ENCODE measurements at regions not wholly inside any gene's neighbourhood (a gene's known extent, or its start where the extent isn't known, plus 50 kb on each side); places are given as distances from the start of the nearest gene placed in this dataset.
"Not testable (repeated sequence)": the region's sequence is repeated elsewhere in the genome, so short reads cannot be mapped to it uniquely, and the experiment has no call there.

DNA sequence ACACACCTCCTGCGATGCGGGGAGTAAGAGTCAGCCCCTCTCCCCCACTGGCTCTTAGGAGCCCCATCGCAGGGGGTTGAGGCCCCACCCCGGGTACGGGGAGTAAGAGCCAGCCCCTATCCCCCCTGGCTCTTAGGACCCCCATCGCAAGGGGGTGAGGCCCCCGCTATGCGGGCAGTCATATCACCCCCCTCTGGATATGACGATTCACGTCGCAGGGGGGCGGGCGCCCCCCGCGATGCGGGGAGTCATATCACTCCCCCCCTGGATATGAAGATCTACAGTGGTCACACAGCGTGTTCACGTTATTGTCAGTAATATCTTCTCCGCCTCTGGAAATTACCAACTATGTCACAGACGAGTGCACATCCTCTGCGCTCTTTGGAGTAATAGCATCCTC lies 61.1 kb downstream of the DEFB131A start:
- DNase-seq: not testable (repeated sequence)

DNA sequence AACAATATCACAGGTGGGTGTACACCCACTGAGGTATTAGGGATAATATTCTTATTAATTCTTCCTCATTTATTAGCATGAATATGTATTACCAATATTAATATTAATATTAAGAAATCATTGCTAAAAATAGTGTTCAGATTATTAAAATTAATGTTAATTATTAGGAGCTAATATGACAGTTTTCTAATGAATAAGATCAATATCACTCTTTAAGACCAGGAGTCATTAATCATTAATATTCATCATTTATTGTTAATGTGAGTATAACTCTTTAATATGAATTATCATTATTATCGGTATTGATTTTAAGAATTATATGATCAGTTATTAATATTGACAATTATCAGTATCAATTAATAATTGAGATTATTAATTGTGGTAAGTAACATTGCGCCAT lies 62.5 kb downstream of the DEFB131A start:
- DNase-seq: not testable (repeated sequence)

DNA sequence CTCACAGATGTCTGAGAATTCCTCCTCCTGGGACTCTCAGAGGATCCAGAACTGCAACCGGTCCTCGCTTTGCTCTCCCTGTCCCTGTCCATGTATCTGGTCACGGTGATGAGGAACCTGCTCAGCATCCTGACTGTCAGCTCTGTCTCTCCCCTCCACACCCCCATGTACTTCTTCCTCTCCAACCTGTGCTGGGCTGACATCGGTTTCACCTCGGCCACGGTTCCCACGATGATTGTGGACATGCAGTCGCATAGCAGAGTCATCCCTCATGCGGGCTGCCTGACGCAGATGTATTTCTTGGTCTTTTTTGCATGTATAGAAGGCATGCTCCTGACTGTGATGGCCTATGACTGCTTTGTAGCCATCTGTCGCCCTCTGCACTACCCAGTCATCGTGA lies 68.7 kb downstream of the DEFB131A start:
- not testable (repeated sequence) for DNase-seq

- not testable (repeated sequence) for DNase-seq
Measured at GRCh38 chr4:9519631-9520030, 75.4 kb downstream of the DEFB131A start.

- DNase-seq: not testable (repeated sequence)
Measured at GRCh38 chr4:9522903-9523302, 78.7 kb downstream of the DEFB131A start.

GRCh38 chr4:9524406-9524805 lies 80.2 kb downstream of the DEFB131A start:
- not testable (repeated sequence) for DNase-seq

DNA sequence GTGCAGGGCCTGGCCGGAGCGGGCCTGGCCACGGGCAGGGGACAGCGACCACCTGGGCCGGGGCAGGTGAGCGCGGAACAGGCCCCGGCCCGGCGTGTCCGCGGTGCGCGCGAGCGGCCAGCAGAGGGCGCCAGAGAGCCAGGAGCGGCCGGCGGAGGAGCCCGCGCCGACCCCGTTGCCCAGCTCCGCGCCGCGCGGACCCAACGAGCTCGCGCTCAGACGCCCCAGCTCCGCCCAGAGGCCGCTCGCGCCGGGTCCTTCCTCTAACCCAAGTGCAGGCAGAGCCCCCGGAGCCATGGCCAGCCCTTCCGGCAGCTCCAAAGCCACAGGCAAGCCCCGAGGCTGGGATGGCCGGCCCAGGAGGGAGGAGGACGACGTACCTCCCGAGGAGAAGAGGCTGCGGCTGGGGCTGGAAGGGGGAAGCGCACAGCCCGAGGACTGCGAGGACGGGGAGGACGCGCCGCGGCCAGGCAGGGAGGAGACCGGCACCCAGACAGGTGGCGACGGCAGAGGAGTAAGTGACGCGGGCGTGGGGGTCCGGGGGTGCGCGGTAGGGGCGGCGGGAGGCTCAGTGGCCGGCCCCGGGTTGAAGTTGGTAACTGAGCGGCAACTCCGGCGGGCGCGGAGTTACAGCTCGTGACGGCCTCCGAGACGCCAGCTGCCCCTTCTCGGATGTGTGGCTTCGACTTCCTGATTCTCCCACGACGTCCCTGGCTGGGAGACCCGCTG lies 88.1 kb downstream of the DEFB131A start:
- not testable (repeated sequence) for DNase-seq

DNA sequence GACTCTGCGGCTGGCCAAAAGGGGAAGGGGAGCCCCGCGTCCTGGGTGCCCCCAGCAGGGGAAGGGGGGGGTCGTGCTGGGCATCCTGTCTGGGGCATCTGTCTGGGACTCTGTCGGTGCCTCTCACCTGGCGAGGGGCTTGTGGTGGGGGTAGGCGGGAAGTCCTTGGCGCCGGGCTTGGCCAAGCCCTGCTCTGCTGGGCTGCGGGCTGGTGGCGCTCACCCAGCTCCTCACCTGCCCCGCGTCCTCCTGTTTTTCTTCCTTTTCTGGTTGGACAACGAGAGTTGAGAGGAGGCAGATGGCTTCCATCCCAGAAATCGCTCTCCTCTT lies 88.6 kb downstream of the DEFB131A start:
- DNase-seq: not testable (repeated sequence)

GRCh38 chr4:9537101-9537500 lies 92.9 kb downstream of the DEFB131A start:
- DNase-seq: not testable (repeated sequence)

GRCh38 chr4:9539939-9540520 lies 95.8 kb downstream of the DEFB131A start:
- not testable (repeated sequence) for DNase-seq

- DNase-seq: not testable (repeated sequence)
Measured at GRCh38 chr4:9541388-9541915, 97.2 kb downstream of the DEFB131A start.

GRCh38 chr4:9544851-9545250 lies 100.6 kb downstream of the DEFB131A start:
- DNase-seq: not testable (repeated sequence)

- DNase-seq: not testable (repeated sequence)
Measured at GRCh38 chr4:9547470-9547869, 103.3 kb downstream of the DEFB131A start.

- not testable (repeated sequence) for DNase-seq
Measured at GRCh38 chr4:9556076-9556475, 111.9 kb downstream of the DEFB131A start.

- DNase-seq: not testable (repeated sequence)
Measured at GRCh38 chr4:9577869-9578268, 133.7 kb downstream of the DEFB131A start.

DNA sequence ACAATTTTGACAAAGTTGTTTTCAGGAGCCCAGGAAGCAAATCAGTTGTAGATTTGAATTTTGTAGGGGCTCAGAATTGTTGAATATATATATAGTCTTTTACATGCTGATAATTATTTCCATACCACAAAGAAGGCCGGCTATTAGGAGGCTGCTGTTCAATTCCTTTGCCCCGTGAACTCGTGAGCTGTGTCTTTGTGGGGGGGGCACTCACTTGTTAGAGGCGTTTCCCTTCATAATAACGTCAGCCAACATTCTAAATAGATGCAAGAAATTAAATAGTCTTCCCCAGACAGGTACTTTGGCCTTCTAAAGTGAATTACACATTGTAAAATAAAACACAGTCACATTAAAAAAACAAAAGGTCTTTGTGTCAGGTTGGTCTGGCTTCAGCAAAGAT lies 138.7 kb downstream of the DEFB131A start:
- DNase-seq: not testable (repeated sequence)

GRCh38 chr4:9592010-9592409 lies 147.8 kb downstream of the DEFB131A start:
- no peak for DNase-seq

- DNase-seq: no peak
Measured at GRCh38 chr4:9594948-9595347, 150.7 kb downstream of the DEFB131A start.

- DNase-seq: not testable (repeated sequence)
Measured at GRCh38 chr4:9595531-9595930, 151.3 kb downstream of the DEFB131A start.

GRCh38 chr4:9599266-9599665 lies 155.1 kb downstream of the DEFB131A start:
- DNase-seq: no peak

DNA sequence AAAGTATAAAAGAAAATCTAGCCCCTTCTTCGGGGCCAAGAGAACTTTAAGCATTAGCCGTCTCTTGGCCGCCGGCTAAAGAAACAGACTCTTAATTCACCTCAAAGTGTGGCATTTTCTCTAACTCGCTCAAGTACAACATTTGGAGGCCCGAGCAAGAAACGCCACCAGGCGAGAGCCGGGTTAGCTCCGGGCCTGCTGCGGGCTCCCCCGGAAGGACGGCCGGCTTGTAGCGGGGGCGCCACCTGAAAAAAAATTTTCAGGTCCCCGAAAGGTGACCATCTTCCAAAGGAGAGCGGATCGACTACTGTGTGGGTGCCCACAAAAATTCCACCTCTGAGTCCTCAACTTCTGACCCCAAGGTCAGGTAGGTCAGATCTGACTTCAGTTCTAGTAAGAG lies 156.0 kb downstream of the DEFB131A start:
- DNase-seq: no peak

DNA sequence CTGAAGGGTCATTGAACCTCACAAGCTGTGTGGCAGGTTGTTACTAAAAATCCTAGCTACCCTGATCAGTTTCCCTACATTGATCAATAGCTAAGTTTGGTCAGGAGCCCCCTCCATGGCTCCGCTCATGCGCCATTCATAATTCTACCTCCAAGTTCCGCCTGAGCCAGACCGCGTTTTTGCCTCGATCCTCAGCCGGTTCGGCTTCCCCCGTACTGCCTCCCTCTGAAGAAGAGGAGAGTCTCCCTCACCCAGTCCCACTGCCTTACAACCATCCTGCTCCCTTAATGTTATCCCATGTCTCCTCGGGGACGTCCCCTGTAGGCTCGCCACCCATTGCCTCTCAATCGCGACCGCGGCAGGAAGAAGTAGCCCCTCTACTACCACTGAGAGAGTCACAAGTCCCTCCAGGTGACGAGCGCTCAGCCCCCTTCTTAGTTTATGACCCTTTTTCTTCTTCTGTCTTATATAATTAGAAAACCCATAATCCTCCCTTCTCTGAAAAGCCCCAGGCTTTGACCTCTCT lies 158.2 kb downstream of the DEFB131A start:
- no peak for DNase-seq

DNA sequence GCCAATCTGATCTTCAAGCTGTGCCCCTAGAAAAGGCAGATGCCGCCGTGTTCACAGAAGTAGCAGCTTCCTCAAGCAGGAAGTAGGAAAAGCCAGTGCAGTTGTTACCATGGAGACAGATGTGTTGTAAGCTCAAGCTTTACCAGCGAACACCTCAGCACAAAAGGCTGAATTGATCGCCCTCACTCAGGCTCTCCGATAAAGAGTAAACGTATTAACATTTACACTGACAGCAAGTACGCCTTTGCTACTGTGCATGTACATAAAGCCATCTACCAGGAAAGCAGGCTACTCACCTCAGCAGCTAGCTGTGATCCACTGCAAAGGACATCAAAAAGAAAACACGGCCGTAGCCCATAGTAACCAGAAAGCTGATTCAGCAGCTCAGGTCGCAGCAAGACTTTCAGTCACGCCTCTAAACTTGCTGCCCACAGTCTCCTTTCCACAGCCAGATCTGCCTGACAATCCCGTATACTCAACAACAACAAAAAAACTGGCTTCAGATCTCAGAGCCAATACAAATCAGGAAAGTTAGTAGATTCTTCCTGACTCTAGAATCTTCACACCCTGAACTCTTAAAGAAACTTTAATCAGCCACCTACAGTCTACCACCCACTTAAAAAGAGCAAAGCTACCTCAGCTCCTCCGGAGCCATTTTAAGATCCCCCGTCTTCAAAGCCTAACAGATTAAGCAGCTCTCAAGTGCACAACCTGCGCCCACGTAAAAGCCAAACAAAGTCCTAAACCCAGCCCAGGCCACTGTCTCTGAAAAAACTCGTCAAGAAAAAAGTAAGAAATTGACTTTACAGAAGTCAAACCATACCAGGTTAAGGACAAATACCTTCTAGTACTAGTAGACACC lies 160.0 kb downstream of the DEFB131A start:
- not testable (repeated sequence) for DNase-seq

Measured in DMS 273 treated with DMSO at 0.1 percent for 48 hours (cell line).